ENCODE measurements at regions not wholly inside any gene's neighbourhood (a gene's known extent, or its start where the extent isn't known, plus 50 kb on each side); places are given as distances from the start of the nearest gene placed in this dataset.
"Not testable (repeated sequence)": the region's sequence is repeated elsewhere in the genome, so short reads cannot be mapped to it uniquely, and the experiment has no call there.

GRCh38 chr1:232441036-232441411 lies 188.9 kb downstream of the SIPA1L2 start:
- no peak for DNase-seq

GRCh38 chr1:232440325-232441035 lies 189.5 kb downstream of the SIPA1L2 start:
- DNase-seq, result no peak

- no peak for DNase-seq
These were observed 190.9 kb downstream of the SIPA1L2 start for GRCh38 chr1:232439011-232439410.

- DNase-seq, result peak; percentile 54
These were observed 191.5 kb downstream of the SIPA1L2 start for GRCh38 chr1:232438476-232438875.

GRCh38 chr1:232437510-232437909 lies 192.4 kb downstream of the SIPA1L2 start:
- no peak for DNase-seq

- no peak for DNase-seq
These were observed 194.2 kb downstream of the SIPA1L2 start for GRCh38 chr1:232435729-232436128.

- DNase-seq, result no peak
These were observed 197.6 kb downstream of the SIPA1L2 start for GRCh38 chr1:232432313-232432712.

GRCh38 chr1:232431748-232432147 lies 198.2 kb downstream of the SIPA1L2 start:
- DNase-seq, result no peak

GRCh38 chr1:232431326-232431725 lies 198.6 kb downstream of the SIPA1L2 start:
- DNase-seq, result no peak

- DNase-seq, result no peak
These were observed 199.5 kb downstream of the SIPA1L2 start for GRCh38 chr1:232430467-232430866.

GRCh38 chr1:232428786-232429530 lies 201.0 kb downstream of the SIPA1L2 start:
- DNase-seq, result no peak

GRCh38 chr1:232428036-232428645 lies 201.8 kb downstream of the SIPA1L2 start:
- no peak for DNase-seq

- DNase-seq, result no peak
These were observed 203.1 kb downstream of the SIPA1L2 start for GRCh38 chr1:232426801-232427200.

- DNase-seq, result no peak
These were observed 204.5 kb downstream of the SIPA1L2 start for GRCh38 chr1:232425421-232425820.

- DNase-seq, result no peak
These were observed 206.3 kb downstream of the SIPA1L2 start for GRCh38 chr1:232423591-232423990.

GRCh38 chr1:232422898-232423297 lies 207.0 kb downstream of the SIPA1L2 start:
- DNase-seq, result no peak

- DNase-seq, result no peak
These were observed 207.8 kb downstream of the SIPA1L2 start for GRCh38 chr1:232422098-232422497.

- peak; percentile 76 for DNase-seq
These were observed 208.7 kb downstream of the SIPA1L2 start for GRCh38 chr1:232421143-232421796.

- no peak for DNase-seq
These were observed 212.2 kb downstream of the SIPA1L2 start for GRCh38 chr1:232417636-232418248.

- no peak for DNase-seq
These were observed 213.8 kb downstream of the SIPA1L2 start for GRCh38 chr1:232416026-232416568.

- not testable (repeated sequence) for DNase-seq
These were observed 214.5 kb downstream of the SIPA1L2 start for GRCh38 chr1:232415481-232415880.

- no peak for DNase-seq
These were observed 215.8 kb downstream of the SIPA1L2 start for GRCh38 chr1:232414100-232414499.

GRCh38 chr1:232413674-232414073 lies 216.3 kb downstream of the SIPA1L2 start:
- DNase-seq, result no peak
